ENCODE measurements at regions not wholly inside any gene's neighbourhood (a gene's known extent, or its start where the extent isn't known, plus 50 kb on each side); places are given as distances from the start of the nearest gene placed in this dataset.

- TF ChIP-seq CTCF (conservative IDR thresholded peaks at IDR 0.05 in 1 of 2, IDR thresholded peaks at IDR 0.05 in 1 of 2; ENCODE audit: extremely low read depth in 1 of 2, insufficient read depth in 1 of 2, low read depth in 1 of 2, low read length in 2 of 2) (no peak), EZH2 (IDR thresholded peaks at IDR 0.05; ENCODE audit: borderline replicate concordance, low read length) (no peak)
Observed at GRCh38 chr2:120910956-120911951, 175.6 kb downstream of the GLI2 start.

Data from mammary epithelial cell (primary cell).